ENCODE measurements at regions not wholly inside any gene's neighbourhood (a gene's known extent, or its start where the extent isn't known, plus 50 kb on each side); places are given as distances from the start of the nearest gene placed in this dataset.

DNA sequence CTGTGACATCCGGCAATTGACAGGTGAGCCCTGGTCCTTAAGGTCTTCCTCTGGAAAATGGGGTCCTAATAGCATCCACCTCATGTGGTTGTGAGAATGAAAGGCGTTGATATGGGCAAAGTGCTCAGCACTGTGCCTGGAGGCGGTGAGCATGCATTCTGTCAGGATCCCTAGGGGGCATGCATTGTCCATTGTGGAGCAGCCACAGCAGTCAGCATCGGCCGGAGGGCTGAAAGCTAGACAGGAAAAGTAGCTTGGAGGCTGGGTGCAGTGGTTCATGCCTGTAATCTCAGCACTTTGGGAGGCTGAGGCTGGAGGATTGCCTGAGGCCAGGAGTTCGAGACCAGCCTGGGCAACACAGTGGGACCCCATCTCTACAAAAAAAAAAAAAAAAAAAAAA, 122.2 kb downstream of the LHX2 start:
- TF ChIP-seq, protein P1, sequence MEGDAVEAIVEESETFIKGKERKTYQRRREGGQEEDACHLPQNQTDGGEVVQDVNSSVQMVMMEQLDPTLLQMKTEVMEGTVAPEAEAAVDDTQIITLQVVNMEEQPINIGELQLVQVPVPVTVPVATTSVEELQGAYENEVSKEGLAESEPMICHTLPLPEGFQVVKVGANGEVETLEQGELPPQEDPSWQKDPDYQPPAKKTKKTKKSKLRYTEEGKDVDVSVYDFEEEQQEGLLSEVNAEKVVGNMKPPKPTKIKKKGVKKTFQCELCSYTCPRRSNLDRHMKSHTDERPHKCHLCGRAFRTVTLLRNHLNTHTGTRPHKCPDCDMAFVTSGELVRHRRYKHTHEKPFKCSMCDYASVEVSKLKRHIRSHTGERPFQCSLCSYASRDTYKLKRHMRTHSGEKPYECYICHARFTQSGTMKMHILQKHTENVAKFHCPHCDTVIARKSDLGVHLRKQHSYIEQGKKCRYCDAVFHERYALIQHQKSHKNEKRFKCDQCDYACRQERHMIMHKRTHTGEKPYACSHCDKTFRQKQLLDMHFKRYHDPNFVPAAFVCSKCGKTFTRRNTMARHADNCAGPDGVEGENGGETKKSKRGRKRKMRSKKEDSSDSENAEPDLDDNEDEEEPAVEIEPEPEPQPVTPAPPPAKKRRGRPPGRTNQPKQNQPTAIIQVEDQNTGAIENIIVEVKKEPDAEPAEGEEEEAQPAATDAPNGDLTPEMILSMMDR (IDR thresholded peaks at IDR 0.05): no peak
- Histone ChIP-seq H3K4me3 (ENCODE audit: low read depth in 1 of 2, low read length in 1 of 2) (no peak overlapping the region), H3K27ac (no peak overlapping the region)

GRCh38 chr9:124134526-124134925, 123.0 kb downstream of the LHX2 start:
- peaks cover 5% of the 10 kb centered on the region for H3K27me3 ChIP-seq
- no peaks in the 10 kb centered on the region for H3K4me1 ChIP-seq (ENCODE audit: control insufficient read depth in 1 of 2, insufficient read depth in 1 of 2, low read depth in 1 of 2, low read length in 1 of 2)
- H3K9me3 ChIP-seq: no peaks in the 10 kb centered on the region
- H3K36me3 ChIP-seq: no peaks in the 10 kb centered on the region
- H3K27ac ChIP-seq: no peak overlapping the region
- TF ChIP-seq, protein P1 (IDR thresholded peaks at IDR 0.05): no peak
- no peak overlapping the region for H3K4me3 ChIP-seq (ENCODE audit: low read depth in 1 of 2, low read length in 1 of 2)

More for the DNA sequence above, 122.2 kb downstream of the LHX2 start:
- Histone ChIP-seq H3K27me3 (peaks cover 5% of the 10 kb centered on the region), H3K9me3 (no peaks in the 10 kb centered on the region), H3K4me1 (ENCODE audit: control insufficient read depth in 1 of 2, insufficient read depth in 1 of 2, low read depth in 1 of 2, low read length in 1 of 2) (no peaks in the 10 kb centered on the region), H3K36me3 (no peaks in the 10 kb centered on the region)

DNA sequence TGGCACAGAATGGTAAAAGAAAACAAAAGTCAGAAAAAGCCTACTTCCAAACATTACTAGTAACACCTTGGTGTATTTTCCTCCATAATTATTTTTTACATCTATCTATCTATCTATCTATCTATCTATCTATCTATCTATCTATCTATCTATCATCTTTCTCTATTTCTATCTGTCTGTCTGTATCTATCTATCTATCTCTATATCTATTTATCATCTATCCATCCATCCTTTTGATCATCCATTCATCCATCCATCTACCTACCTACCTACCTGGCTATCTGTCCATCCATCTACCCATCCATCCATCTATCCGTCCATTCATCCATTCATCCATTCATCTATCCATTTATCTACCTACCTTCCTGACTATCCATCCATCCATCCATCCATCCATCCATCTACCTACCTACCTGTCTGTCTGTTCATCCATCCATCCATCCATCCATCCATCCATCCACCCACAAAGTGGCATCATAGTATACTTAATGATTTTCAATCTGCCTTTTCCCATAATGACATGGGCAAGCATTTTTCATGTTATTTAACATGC, 121.9 kb upstream of the NEK6 start:
- Histone ChIP-seq H3K4me3 (ENCODE audit: low read depth in 1 of 2, low read length in 1 of 2) (no peak overlapping the region), H3K36me3 (no peaks in the 10 kb centered on the region), H3K27me3 (peaks cover 5% of the 10 kb centered on the region)

DNA sequence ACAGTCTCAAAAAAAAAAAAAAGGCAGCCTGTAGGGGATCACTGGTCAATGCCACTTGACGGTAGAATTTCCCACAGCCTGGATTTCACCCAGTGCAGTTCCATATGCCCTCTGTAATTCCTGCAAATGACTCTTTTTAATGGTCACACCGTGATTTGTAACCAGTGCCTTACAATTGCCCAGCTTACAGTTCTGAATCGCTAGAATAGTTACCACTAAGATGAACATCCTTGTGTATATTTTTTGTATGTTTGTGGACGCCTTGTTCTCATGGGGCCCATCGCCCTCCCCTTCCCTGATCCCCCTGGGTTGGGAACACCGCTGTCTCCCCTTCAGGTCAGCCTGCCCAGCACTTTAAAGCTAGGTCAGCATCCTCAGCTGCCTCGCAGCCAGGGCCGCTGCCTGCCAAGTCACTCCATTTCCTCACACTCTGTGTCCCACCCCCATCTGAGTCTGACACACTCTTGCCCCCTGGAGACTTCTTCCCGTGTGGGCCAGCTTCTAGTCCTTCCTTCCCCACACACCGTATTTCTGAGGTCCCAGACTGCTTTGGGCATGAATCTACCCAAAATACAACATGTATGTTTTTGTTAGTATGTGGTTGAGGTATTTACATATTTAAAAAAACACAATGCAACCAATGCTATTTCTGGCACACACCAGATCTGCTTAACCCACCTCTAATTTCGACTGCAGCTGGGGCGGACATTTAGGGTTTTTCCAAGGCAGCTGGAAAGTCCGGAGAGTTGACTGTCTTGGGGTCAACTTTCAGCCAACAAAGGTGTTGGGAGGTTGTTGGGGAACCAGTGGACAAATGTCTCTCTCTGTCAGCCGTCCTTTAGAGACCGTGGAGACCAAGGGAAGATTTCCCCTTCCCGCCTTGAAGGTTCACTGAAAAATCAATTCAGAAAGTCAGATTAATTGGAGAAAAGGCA, 120.5 kb upstream of the NEK6 start:
- no peaks in the 10 kb centered on the region for H3K4me1 ChIP-seq (ENCODE audit: control insufficient read depth in 1 of 2, insufficient read depth in 1 of 2, low read depth in 1 of 2, low read length in 1 of 2)
- TF ChIP-seq, protein P1 (IDR thresholded peaks at IDR 0.05): no peak

More for the DNA sequence above, 121.9 kb upstream of the NEK6 start:
- H3K9me3 ChIP-seq: no peaks in the 10 kb centered on the region
- no peaks in the 10 kb centered on the region for H3K4me1 ChIP-seq (ENCODE audit: control insufficient read depth in 1 of 2, insufficient read depth in 1 of 2, low read depth in 1 of 2, low read length in 1 of 2)
- no peak overlapping the region for H3K27ac ChIP-seq
- TF ChIP-seq, protein P1 (IDR thresholded peaks at IDR 0.05): no peak

DNA sequence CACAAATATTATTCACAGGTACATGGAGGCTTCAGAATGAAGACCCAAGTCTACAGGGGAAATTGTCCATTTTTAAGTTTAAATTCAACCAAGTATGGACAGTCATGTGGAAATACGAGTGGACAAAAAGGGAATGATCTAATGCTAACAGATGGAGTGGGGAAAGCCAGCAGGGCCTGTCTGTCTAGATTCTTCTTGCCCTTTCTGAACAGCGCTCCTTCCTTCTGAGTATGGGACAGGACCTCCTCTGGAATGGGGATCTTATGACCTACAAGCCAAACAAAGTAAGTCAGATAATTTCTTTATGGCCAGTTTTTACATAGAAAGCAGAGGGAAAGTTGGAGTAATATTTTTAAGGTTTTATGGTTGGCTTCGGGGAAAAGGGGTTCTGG, 119.8 kb upstream of the NEK6 start:
- Histone ChIP-seq H3K27ac (no peak overlapping the region), H3K9me3 (no peaks in the 10 kb centered on the region)
- TF ChIP-seq, protein P1 (IDR thresholded peaks at IDR 0.05): no peak

More for the DNA sequence above, 120.5 kb upstream of the NEK6 start:
- Histone ChIP-seq H3K9me3 (no peaks in the 10 kb centered on the region), H3K36me3 (no peaks in the 10 kb centered on the region), H3K27me3 (peaks cover 5% of the 10 kb centered on the region), H3K27ac (no peak overlapping the region), H3K4me3 (ENCODE audit: low read depth in 1 of 2, low read length in 1 of 2) (no peak overlapping the region)

More for the DNA sequence above, 119.8 kb upstream of the NEK6 start:
- Histone ChIP-seq H3K4me1 (ENCODE audit: control insufficient read depth in 1 of 2, insufficient read depth in 1 of 2, low read depth in 1 of 2, low read length in 1 of 2) (no peaks in the 10 kb centered on the region), H3K4me3 (ENCODE audit: low read depth in 1 of 2, low read length in 1 of 2) (no peak overlapping the region), H3K36me3 (no peaks in the 10 kb centered on the region), H3K27me3 (peaks cover 5% of the 10 kb centered on the region)

Measured in neutrophil (primary cell).